ENCODE measurements at regions not wholly inside any gene's neighbourhood (a gene's known extent, or its start where the extent isn't known, plus 50 kb on each side); places are given as distances from the start of the nearest gene placed in this dataset.

DNA sequence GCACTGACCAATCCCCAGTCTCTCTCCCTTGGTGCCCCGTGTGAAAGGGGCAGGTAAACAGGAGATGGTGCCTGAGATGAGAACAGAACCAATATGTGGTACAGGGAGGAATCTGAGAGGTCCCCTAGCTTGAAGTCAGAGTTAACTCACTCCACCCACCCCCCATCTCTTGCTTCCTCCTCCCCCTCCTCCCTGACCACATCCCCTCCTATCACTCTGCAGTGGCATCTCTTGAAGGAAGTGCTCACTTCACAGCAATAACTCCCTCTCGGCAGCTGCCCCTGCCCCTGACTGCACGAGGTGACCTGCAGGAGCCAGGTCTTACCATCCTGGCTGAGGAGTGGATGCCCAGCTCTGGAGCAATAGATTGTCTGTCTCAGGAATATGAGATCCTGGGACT, 224.0 kb downstream of the GAS1 start:
- no peaks in the 10 kb centered on the region for H3K4me1 ChIP-seq (ENCODE audit: insufficient read depth, low read length)
- H3K36me3 ChIP-seq (replicated peaks in 1 of 2; ENCODE audit: control insufficient read depth in 1 of 2, insufficient read depth in 2 of 2, low read length in 2 of 2): no peaks in the 10 kb centered on the region
- no peak for ATAC-seq
- CTCF ChIA-PET (ENCODE audit: low intra/inter-chr PET ratio, low total read pairs): no interaction called here
- H2AFZ ChIP-seq (ENCODE audit: low read length): no peak overlapping the region
- no peak for FAIRE-seq
- H3K27ac ChIP-seq (ENCODE audit: extremely low read length, insufficient read depth, low read length): no peak overlapping the region
- WGBS (ENCODE audit: low lambda C conversion rate): 3% methylated on average over 2 of the region's 3 CpGs
- no peaks in the 10 kb centered on the region for H3K9me3 ChIP-seq (ENCODE audit: low read length)
- H3K4me2 ChIP-seq (ENCODE audit: low read depth, low read length): no peak overlapping the region
- no peaks in the 10 kb centered on the region for H4K20me1 ChIP-seq (ENCODE audit: insufficient read depth, low read length)
- TF ChIP-seq TAF15 (IDR thresholded peaks at IDR 0.05; ENCODE audit: low read depth, low read length, poor library complexity, severe bottlenecking) (no peak), TRIM22 (IDR thresholded peaks at IDR 0.05) (no peak), TBL1XR1 (IDR thresholded peaks at IDR 0.05; ENCODE audit: borderline replicate concordance, low read length, partially characterized antibody) (no peak), CSRNP2 (CRISPR knock-in tag; conservative IDR thresholded peaks at IDR 0.05; ENCODE audit: low read depth) (no peak), ZNF496 (CRISPR knock-in tag; IDR thresholded peaks at IDR 0.05; ENCODE audit: insufficient replicate concordance) (no peak), GFI1 (CRISPR knock-in tag; IDR thresholded peaks at IDR 0.05; ENCODE audit: borderline replicate concordance) (no peak), ZFP36L2 (CRISPR knock-in tag; IDR thresholded peaks at IDR 0.05) (no peak), THAP11 (CRISPR knock-in tag; IDR thresholded peaks at IDR 0.05) (no peak), EZH2 (conservative IDR thresholded peaks at IDR 0.05; ENCODE audit: low read depth, low read length) (no peak), RAD51 (IDR thresholded peaks at IDR 0.05; ENCODE audit: borderline replicate concordance) (no peak), ZNF460 (CRISPR knock-in tag; IDR thresholded peaks at IDR 0.05; ENCODE audit: borderline replicate concordance) (no peak), JUN (CRISPR knock-in tag; IDR thresholded peaks at IDR 0.05) (no peak)
- TF ChIP-seq, protein P1, sequence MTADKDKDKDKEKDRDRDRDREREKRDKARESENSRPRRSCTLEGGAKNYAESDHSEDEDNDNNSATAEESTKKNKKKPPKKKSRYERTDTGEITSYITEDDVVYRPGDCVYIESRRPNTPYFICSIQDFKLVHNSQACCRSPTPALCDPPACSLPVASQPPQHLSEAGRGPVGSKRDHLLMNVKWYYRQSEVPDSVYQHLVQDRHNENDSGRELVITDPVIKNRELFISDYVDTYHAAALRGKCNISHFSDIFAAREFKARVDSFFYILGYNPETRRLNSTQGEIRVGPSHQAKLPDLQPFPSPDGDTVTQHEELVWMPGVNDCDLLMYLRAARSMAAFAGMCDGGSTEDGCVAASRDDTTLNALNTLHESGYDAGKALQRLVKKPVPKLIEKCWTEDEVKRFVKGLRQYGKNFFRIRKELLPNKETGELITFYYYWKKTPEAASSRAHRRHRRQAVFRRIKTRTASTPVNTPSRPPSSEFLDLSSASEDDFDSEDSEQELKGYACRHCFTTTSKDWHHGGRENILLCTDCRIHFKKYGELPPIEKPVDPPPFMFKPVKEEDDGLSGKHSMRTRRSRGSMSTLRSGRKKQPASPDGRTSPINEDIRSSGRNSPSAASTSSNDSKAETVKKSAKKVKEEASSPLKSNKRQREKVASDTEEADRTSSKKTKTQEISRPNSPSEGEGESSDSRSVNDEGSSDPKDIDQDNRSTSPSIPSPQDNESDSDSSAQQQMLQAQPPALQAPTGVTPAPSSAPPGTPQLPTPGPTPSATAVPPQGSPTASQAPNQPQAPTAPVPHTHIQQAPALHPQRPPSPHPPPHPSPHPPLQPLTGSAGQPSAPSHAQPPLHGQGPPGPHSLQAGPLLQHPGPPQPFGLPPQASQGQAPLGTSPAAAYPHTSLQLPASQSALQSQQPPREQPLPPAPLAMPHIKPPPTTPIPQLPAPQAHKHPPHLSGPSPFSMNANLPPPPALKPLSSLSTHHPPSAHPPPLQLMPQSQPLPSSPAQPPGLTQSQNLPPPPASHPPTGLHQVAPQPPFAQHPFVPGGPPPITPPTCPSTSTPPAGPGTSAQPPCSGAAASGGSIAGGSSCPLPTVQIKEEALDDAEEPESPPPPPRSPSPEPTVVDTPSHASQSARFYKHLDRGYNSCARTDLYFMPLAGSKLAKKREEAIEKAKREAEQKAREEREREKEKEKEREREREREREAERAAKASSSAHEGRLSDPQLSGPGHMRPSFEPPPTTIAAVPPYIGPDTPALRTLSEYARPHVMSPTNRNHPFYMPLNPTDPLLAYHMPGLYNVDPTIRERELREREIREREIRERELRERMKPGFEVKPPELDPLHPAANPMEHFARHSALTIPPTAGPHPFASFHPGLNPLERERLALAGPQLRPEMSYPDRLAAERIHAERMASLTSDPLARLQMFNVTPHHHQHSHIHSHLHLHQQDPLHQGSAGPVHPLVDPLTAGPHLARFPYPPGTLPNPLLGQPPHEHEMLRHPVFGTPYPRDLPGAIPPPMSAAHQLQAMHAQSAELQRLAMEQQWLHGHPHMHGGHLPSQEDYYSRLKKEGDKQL (CRISPR knock-in tag; IDR thresholded peaks at IDR 0.05; ENCODE audit: low read depth): no peak
- TF ChIP-seq, protein P2, sequence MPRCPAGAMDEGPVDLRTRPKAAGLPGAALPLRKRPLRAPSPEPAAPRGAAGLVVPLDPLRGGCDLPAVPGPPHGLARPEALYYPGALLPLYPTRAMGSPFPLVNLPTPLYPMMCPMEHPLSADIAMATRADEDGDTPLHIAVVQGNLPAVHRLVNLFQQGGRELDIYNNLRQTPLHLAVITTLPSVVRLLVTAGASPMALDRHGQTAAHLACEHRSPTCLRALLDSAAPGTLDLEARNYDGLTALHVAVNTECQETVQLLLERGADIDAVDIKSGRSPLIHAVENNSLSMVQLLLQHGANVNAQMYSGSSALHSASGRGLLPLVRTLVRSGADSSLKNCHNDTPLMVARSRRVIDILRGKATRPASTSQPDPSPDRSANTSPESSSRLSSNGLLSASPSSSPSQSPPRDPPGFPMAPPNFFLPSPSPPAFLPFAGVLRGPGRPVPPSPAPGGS (CRISPR knock-in tag; IDR thresholded peaks at IDR 0.05): no peak
- H3K4me3 ChIP-seq (replicated peaks in 1 of 3; ENCODE audit: insufficient read depth in 1 of 3, low read depth in 2 of 3, low read length in 3 of 3): no peak overlapping the region
- H3K79me2 ChIP-seq (ENCODE audit: insufficient read depth, low read length): no peaks in the 10 kb centered on the region
- no peak overlapping the region for H3K9ac ChIP-seq (ENCODE audit: insufficient read depth, low read depth, low read length)
- POLR2A ChIA-PET: no interaction called here
- BruUV-seq (replicated peaks): no TSS peak
- in situ Hi-C loops (cut with HindIII; ENCODE audit: extremely low pct_ligation_motif_present, low pct_unique_long_range_greater_than_20kb): no loop called here
- no peak for DNase-seq (ENCODE audit: low spot score)
- H3K27me3 ChIP-seq (ENCODE audit: control insufficient read depth in 1 of 2, insufficient read depth in 2 of 2, low read length in 2 of 2): no peaks in the 10 kb centered on the region
- intact Hi-C loops (cut with micrococcal nuclease; ENCODE audit: unreplicated experiment): no loop called here

All from HepG2 (cell line).